H54 (cell line): ENCODE measurements at regions not wholly inside any gene's neighbourhood (a gene's known extent, or its start where the extent isn't known, plus 50 kb on each side); places are given as distances from the start of the nearest gene placed in this dataset.

ENCODE experiments used
- DNase-seq: peaks from one replicate; pipeline ENCODE4 v3.0.0; 2011; ENCODE audit warnings: low spot score, mixed read lengths; ENCODE audit not compliant: insufficient read length
- FAIRE-seq: peaks from 3 replicates; lab custom pipeline; 2011; peaks lifted over from hg19 to GRCh38; lab: Jason Lieb, UNC
- POLR2A ChIP-seq: IDR thresholded peaks from 2 replicates; pipeline ENCODE4 v1.6.1; 2011; ENCODE audit warnings: low read depth, mild to moderate bottlenecking, low read length

- no peak for FAIRE-seq
- no peak for DNase-seq
Measured at GRCh38 chr5:3394891-3395599, 200.6 kb upstream of the IRX1 start.

GRCh38 chr5:3393920-3394597 lies 201.6 kb upstream of the IRX1 start:
- DNase-seq (no peak), FAIRE-seq (no peak)
- no peak for TF ChIP-seq POLR2A

More at GRCh38 chr5:3394891-3395599, 200.6 kb upstream of the IRX1 start:
- no peak for TF ChIP-seq POLR2A

- no peak for TF ChIP-seq POLR2A
- FAIRE-seq: no peak
- no peak for DNase-seq
Measured at GRCh38 chr5:3393122-3393919, 202.3 kb upstream of the IRX1 start.

GRCh38 chr5:3392306-3392939 lies 203.2 kb upstream of the IRX1 start:
- DNase-seq (no peak), FAIRE-seq (no peak)
- TF ChIP-seq POLR2A: no peak

- no peak for FAIRE-seq
- no peak for TF ChIP-seq POLR2A
Measured at GRCh38 chr5:3391210-3391609, 204.4 kb upstream of the IRX1 start.

GRCh38 chr5:3389471-3390026 lies 206.1 kb upstream of the IRX1 start:
- DNase-seq (no peak), FAIRE-seq (no peak)
- no peak for TF ChIP-seq POLR2A

More at GRCh38 chr5:3391210-3391609, 204.4 kb upstream of the IRX1 start:
- no peak for DNase-seq

GRCh38 chr5:3386637-3387036 lies 209.0 kb upstream of the IRX1 start:
- DNase-seq (no peak), FAIRE-seq (no peak)
- no peak for TF ChIP-seq POLR2A

GRCh38 chr5:3385991-3386519 lies 209.6 kb upstream of the IRX1 start:
- TF ChIP-seq POLR2A: no peak
- DNase-seq (no peak), FAIRE-seq (no peak)

- no peak for TF ChIP-seq POLR2A
- no peak for FAIRE-seq
- DNase-seq: no peak
Measured at GRCh38 chr5:3384531-3384930, 211.1 kb upstream of the IRX1 start.

- FAIRE-seq (no peak), DNase-seq (no peak)
- TF ChIP-seq POLR2A: no peak
Measured at GRCh38 chr5:3382782-3383181, 212.8 kb upstream of the IRX1 start.

- DNase-seq: no peak
- no peak for FAIRE-seq
- TF ChIP-seq POLR2A: no peak
Measured at GRCh38 chr5:3382151-3382550, 213.5 kb upstream of the IRX1 start.

- FAIRE-seq (no peak), DNase-seq (no peak)
- TF ChIP-seq POLR2A: no peak
Measured at GRCh38 chr5:3381206-3381825, 214.3 kb upstream of the IRX1 start.

- FAIRE-seq (no peak), DNase-seq (no peak)
- no peak for TF ChIP-seq POLR2A
Measured at GRCh38 chr5:3380689-3381088, 214.9 kb upstream of the IRX1 start.
